Stomach (tissue), 8 donors: ENCODE measurements at regions not wholly inside any gene's neighbourhood (a gene's known extent, or its start where the extent isn't known, plus 50 kb on each side); places are given as distances from the start of the nearest gene placed in this dataset.
A peak's percentile ranks its signal among the peaks of the same experiment; 100 is the strongest.

Source experiments
- DNase-seq, 2 donors: peaks; one replicate each; pipeline versions ENCODE4 v3.0.0 to v3.0.0-alpha.2; 2013 to 2019
- H3K27ac ChIP-seq, 5 donors: fragments of 200-600 bp in 4 of 5; sonication (generic) in 4 of 5; one replicate each; pipeline ENCODE4 v1.5.1; 2013 to 2019; ENCODE audit warnings: mild to moderate bottlenecking in 1 of 5, moderate library complexity in 1 of 5
- H3K27me3 ChIP-seq, 3 donors: fragments of 200-600 bp; sonication (generic); one replicate each; pipeline ENCODE4 v1.5.1; 2017 to 2019; ENCODE audit warnings: mixed run types in 1 of 3
- H3K36me3 ChIP-seq, 4 donors: fragments of 200-600 bp; sonication (generic); 1 replicate in 3 of 4; 2 replicates in 1 of 4; pipeline ENCODE4 v1.5.1; 2016 to 2019
- H3K4me1 ChIP-seq, 4 donors: fragments of 200-600 bp; sonication (generic); one replicate each; pipeline ENCODE4 v1.5.1; 2016 to 2019
- H3K4me3 ChIP-seq, 4 donors: fragments of 200-600 bp; sonication (generic) in 3 of 4; one replicate each; pipeline ENCODE4 v1.5.1; 2016 to 2019; ENCODE audit warnings: mild to moderate bottlenecking in 1 of 4
- H3K9me3 ChIP-seq, 4 donors: fragments of 200-600 bp; sonication (generic); one replicate each; pipeline ENCODE4 v1.5.1; 2016 to 2019
- CTCF ChIP-seq, 7 experiments: fragments of 450-650 bp in 4 of 7; fragments of 200-600 bp in 3 of 7; sonication (generic) in 3 of 7; IDR thresholded peaks; one replicate each; pipeline ENCODE4 v1.5.1; 2016 to 2019; ENCODE audit warnings: antibody characterized with exemption in 7 of 7, control low read depth in 2 of 7, mild to moderate bottlenecking in 1 of 7
- EP300 ChIP-seq: sonication (generic); formaldehyde crosslinking; IDR thresholded peaks from one replicate; pipeline ENCODE4 v1.6.1; 2017; ENCODE audit warnings: antibody characterized with exemption
- POLR2A ChIP-seq, 4 donors: fragments of 450-650 bp; IDR thresholded peaks; one replicate each; pipeline ENCODE4 v1.6.1; 2016; ENCODE audit warnings: antibody characterized with exemption in 4 of 4, control low read depth in 2 of 4, mild to moderate bottlenecking in 1 of 4, moderate library complexity in 1 of 4
- POLR2AphosphoS5 ChIP-seq, 3 donors: sonication (generic); formaldehyde crosslinking; IDR thresholded peaks; one replicate each; pipeline ENCODE4 v1.6.1; 2016; ENCODE audit warnings: antibody characterized with exemption in 3 of 3
- WGBS, 5 donors: extraction: QIAGEN DNeasy Blood & Tissue Kit in 3 of 5; methylation state at CpG; one replicate each; pipeline versions ENCODE4 v1.1.5 to v1.1.7; 2013 to 2018; 5-methylcytosine and 5-hydroxymethylcytosine counted together
- intact Hi-C: fragments of 100-400 bp; cut with DNase I; formaldehyde crosslinking; loops from one replicate; pipeline ENCODE4 v1.15.1; 2023; ENCODE audit warnings: low total_unique reads
- donor health status: healthy with polysubstance abuse.
- donor health status: Bipolar disorder and iron deficiency.
- donor health status: healthy.

DNA sequence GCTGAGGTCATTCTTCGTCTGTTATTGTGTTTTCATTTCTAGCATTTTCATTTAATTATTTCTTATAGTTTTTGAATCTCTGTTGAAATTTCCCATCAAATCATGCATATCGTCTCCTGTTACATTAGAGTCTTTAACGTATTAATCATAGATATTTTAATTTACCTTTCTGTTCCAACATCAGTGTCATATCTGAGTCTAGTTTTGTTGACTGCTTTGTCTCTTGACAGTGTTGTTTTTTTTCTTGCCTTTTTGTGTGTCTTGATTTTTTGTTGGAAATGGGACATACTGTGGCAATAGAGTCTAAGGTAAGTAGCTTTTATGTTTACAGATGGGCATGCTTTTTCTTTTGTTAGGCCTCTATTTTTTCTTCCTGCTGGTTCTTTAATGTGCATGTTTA lies 286.8 kb upstream of the THRB start:
- 88 to 95% (median 92%) methylated on average over 3 of the region's 3 CpGs for WGBS, 5 donors
- TF ChIP-seq EP300 (no peak), CTCF (IDR thresholded peaks at IDR 0.05) (no peak), POLR2AphosphoS5 (IDR thresholded peaks at IDR 0.05) (no peak), POLR2A (IDR thresholded peaks at IDR 0.05) (no peak)
- no peaks in the 10 kb centered on the region for H3K4me1 ChIP-seq
- intact Hi-C loops, result no loop called here
- no peaks in the 10 kb centered on the region for H3K27me3 ChIP-seq
- no peaks in the 10 kb centered on the region for H3K36me3 ChIP-seq
- no peak for DNase-seq
- H3K9me3 ChIP-seq, result peaks cover 0 to 26% (median 14%) of the 10 kb centered on the region in 4 donors
- H3K4me3 ChIP-seq, result no peak overlapping the region
- H3K27ac ChIP-seq, result no peak overlapping the region

DNA sequence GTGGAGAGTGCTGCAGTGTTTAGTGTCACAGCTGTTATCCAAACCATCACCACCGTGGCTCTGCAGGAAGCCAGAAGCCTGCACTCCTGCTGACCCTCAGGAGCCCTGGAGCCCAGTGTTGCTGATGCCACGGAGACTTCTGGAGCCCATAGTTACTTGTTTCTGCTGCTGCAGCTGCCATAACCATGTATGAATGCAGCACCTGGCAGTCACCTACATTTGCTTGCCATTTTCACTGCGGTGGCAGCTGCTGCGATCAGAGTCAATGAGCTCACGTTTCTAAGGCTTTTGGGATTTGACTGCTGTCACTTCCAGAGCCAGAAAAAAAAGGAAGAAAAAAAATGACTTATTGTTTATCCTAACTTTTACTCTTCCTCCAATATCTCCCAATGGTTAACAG lies 299.2 kb upstream of the THRB start:
- Histone ChIP-seq H3K4me1 (no peaks in the 10 kb centered on the region), H3K36me3 (no peaks in the 10 kb centered on the region), H3K9me3 (no peaks in the 10 kb centered on the region), H3K4me3 (no peak overlapping the region), H3K27me3 (no peaks in the 10 kb centered on the region), H3K27ac (no peak overlapping the region)
- no peak for DNase-seq
- intact Hi-C loops, result no loop called here
- WGBS, 5 donors, result 58 to 70% (median 60%) methylated on average over 5 of the region's 5 CpGs
- TF ChIP-seq CTCF (IDR thresholded peaks at IDR 0.05) (no peak), POLR2AphosphoS5 (IDR thresholded peaks at IDR 0.05) (no peak), POLR2A (IDR thresholded peaks at IDR 0.05) (no peak), EP300 (no peak)

GRCh38 chr3:24802614-24803013 lies 308.0 kb upstream of the THRB start:
- intact Hi-C loops, result no loop called here
- Histone ChIP-seq H3K36me3 (no peaks in the 10 kb centered on the region), H3K4me3 (no peak overlapping the region), H3K27me3 (no peaks in the 10 kb centered on the region), H3K27ac (no peak overlapping the region), H3K4me1 (no peaks in the 10 kb centered on the region), H3K9me3 (no peaks in the 10 kb centered on the region)
- no peak for DNase-seq
- 58 to 72% (median 61%) methylated on average over 2 of the region's 2 CpGs for WGBS, 5 donors
- TF ChIP-seq CTCF (IDR thresholded peaks at IDR 0.05), result no peak
- no peak for TF ChIP-seq POLR2A (IDR thresholded peaks at IDR 0.05)
- no peak for TF ChIP-seq EP300
- TF ChIP-seq POLR2AphosphoS5 (IDR thresholded peaks at IDR 0.05), result no peak

- Histone ChIP-seq H3K4me1 (no peaks in the 10 kb centered on the region), H3K36me3 (no peaks in the 10 kb centered on the region)
- DNase-seq, result no peak
These were observed 309.4 kb upstream of the THRB start for GRCh38 chr3:24804095-24804494.

GRCh38 chr3:24810881-24811280 lies 316.2 kb upstream of the THRB start:
- H3K27me3 ChIP-seq, result no peaks in the 10 kb centered on the region
- H3K36me3 ChIP-seq, result no peaks in the 10 kb centered on the region
- peak overlapping the region in 4 of 5 donors; percentile 20 to 75 (median 63) for H3K27ac ChIP-seq
- WGBS, 5 donors, result 9 to 36% (median 25%) methylated on average over 5 of the region's 5 CpGs
- TF ChIP-seq CTCF (IDR thresholded peaks at IDR 0.05), result no peak
- TF ChIP-seq POLR2A (IDR thresholded peaks at IDR 0.05), result no peak
- TF ChIP-seq EP300, result no peak
- TF ChIP-seq POLR2AphosphoS5 (IDR thresholded peaks at IDR 0.05), result no peak
- DNase-seq, result peak; percentile 38 to 40
- H3K9me3 ChIP-seq, result no peaks in the 10 kb centered on the region
- H3K4me3 ChIP-seq, result peak overlapping the region in 2 of 4 donors; percentile 19 to 37
- H3K4me1 ChIP-seq, result peaks cover 0 to 7% (median 0%) of the 10 kb centered on the region in 4 donors
- intact Hi-C loops, result no loop called here

More at GRCh38 chr3:24804095-24804494, 309.4 kb upstream of the THRB start:
- no peak overlapping the region for H3K4me3 ChIP-seq
- H3K9me3 ChIP-seq, result no peaks in the 10 kb centered on the region
- TF ChIP-seq POLR2A (IDR thresholded peaks at IDR 0.05) (no peak), POLR2AphosphoS5 (IDR thresholded peaks at IDR 0.05) (no peak)
- H3K27ac ChIP-seq, result no peak overlapping the region
- 86 to 96% (median 90%) methylated on average over 1 of the region's 1 CpG for WGBS, 5 donors
- intact Hi-C loops, result no loop called here
- no peaks in the 10 kb centered on the region for H3K27me3 ChIP-seq
